CD4-positive, alpha-beta T cell treated with Interleukin-21 for 1 hour (primary cell): ENCODE measurements at regions not wholly inside any gene's neighbourhood (a gene's known extent, or its start where the extent isn't known, plus 50 kb on each side); places are given as distances from the start of the nearest gene placed in this dataset.

Experiments used
- DNase-seq: peaks from one replicate; pipeline ENCODE4 v3.0.0-alpha.2; 2020

DNA sequence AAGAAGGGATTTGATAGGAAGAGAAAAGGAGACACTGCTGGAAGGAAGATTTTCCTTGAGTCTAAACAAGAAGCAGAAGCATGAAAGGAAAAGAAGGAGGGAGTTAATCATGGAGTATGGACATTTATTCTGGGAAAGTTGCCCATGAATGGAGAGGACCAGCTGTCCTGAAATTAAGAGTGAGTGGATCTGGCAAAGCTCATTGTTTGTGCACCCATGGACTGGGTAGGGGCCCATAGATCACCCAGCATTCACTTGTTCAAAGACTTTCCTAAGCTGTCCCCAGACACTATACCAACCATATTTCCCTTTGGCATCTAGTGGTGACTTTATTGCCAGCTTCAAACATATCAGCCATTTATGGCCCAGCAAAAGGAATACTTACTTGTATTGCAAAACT is 422.7 kb downstream of the FBXO15 start:
- no peak for DNase-seq

DNA sequence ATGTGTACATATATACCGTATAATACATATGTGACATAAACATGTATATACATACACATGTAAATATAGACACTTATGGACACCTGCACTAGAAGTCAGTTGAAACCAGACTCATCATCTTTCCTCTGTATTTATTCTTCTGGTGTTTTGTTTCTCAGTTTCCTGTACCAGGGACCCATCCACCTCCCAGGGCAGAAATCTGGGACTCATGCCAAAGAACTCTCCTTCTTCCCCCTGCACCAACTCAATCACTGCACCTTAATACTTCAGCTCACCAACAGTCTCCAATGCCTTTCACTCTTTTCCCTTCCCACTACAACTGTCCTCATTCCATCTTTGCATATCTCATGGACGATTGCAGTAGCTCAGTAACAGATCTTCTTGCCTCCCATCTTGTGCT is 428.0 kb downstream of the FBXO15 start:
- DNase-seq, result no peak

DNA sequence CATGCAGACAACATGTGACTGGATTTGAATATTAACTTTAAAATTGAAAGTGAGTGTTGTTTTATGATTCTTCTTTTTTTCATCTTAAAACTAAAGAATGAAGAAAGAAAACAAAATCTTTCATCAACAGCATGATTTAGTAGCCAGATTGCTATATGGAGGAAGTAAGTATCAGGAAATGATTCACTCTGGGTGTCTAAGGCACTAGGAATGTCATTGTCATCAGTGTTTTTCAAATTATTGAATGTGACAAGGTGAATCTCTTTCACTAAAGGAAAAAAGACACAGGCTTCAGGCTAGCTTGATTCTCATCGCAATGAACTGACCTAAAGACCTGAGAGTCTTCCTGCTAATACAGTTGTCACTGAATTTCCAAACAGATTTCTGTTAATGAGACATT is 430.1 kb downstream of the FBXO15 start:
- DNase-seq, result no peak

- no peak for DNase-seq
These were observed 432.4 kb downstream of the FBXO15 start for GRCh38 chr18:73715210-73715670.

GRCh38 chr18:73714466-73714865 is 433.2 kb downstream of the FBXO15 start:
- no peak for DNase-seq

DNA sequence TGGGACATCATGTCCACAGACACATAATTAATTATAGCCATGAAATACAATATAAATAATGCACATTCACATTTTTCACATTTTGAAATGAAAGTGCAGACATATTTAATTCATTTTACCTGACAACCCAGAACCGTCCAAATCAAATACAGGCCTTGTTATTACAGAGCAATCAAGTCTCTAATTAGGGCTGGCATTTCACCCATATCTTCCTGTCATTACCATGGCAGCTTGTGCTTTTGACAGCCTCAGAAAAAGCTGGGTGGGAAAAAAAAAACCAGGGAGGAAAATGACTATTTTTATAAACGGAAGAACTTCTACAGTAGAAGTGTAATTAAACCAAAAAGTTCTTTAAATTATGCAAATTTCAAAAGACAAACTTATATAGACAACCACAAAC is 436.4 kb downstream of the FBXO15 start:
- no peak for DNase-seq

DNA sequence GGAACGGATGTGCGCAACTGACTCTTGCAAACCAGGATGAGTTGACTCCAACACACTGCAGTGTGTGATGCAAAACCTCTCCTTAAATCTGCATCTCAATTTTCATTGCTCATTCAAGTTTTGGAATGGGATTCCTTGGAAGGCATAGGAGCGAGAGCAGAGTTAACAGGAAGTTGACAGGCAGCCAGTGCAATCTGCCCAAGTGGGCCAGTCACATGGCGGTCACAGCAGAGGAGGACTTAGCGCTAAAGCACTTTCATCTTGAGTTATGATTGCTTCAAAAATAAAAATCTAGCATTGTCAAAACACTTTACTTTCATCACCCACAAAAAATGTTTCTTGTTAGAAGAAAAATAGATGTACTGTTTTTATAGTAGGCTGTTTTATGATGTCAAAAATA is 439.0 kb downstream of the FBXO15 start:
- DNase-seq, result no peak

DNA sequence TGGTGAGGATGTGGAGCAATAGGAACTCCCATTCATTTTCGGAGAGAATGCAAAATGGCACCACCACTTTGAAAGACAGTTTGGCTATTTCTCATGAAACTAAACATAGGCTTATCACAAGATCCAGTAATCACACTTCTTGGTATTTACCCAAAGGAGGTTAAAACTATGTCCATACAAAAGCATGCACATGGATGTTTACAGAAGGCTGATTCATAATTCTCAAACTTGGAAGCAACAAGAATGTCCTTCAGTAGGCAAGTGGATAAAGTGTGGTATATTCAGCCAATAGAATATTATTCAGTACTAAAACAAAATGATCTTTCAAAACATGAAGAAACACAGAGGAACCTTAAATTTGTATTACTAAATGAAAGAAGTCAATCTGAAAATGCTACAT is 440.6 kb downstream of the FBXO15 start:
- no peak for DNase-seq

DNA sequence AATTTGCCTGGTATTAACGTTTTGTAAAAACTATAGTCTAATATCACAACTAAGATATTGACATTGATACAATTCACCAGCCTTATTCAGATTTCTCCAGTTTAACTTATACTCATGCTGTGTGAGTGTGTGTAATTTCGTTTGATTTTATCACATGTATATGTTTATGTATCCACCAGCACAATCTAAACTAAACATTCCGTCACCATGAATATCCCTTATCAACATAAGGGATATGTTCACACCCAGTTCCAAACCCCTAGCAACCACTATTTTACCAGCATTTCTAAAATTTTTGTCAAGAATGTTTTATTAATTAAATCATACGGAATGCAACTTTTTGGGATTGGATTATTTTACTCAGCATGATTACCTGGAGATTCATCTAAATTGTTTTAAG is 450.3 kb downstream of the FBXO15 start:
- no peak for DNase-seq

GRCh38 chr18:73696698-73697097 is 450.9 kb downstream of the FBXO15 start:
- no peak for DNase-seq

DNA sequence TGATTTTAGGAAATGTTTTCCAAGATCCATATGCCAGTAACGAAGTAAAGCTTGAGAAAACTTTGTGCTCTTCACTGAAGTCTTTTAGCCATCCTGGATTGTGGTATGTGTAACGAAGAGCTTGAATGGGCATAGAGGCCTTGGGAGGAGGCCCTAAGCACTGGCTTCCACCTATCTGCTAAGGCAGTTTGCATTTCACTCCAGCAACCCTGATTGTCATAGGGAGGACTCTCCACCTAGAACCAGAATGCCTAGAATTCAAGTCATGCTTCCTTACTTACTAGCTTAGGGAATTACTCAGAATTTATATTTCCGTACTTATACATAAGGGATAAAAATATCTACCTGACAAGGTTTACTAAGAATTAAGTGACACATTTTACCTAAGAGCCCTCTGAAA is 451.5 kb downstream of the FBXO15 start:
- no peak for DNase-seq

- no peak for DNase-seq
These were observed 454.5 kb downstream of the FBXO15 start for GRCh38 chr18:73693091-73693490.

DNA sequence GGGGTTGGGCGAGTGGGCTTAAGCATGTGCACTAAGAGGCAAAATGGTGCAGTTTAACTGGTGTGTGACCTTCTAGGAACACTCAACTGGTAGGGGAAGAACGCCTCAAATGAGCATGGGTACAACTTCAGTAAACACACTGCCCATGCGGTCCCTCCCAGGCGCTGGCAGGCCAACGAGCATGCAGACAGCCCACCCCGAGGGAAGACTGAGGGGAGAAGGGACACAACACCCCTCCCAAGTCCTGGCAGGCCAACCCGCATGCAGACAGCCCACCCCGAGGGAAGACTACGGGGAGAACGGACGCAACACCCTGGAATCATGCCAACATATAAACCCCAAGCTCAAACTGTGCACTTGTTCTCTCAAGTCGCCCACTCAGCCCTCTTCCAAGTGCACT is 456.0 kb downstream of the FBXO15 start:
- no peak for DNase-seq

GRCh38 chr18:73691118-73691517 is 456.5 kb downstream of the FBXO15 start:
- no peak for DNase-seq

GRCh38 chr18:73690222-73690621 is 457.4 kb downstream of the FBXO15 start:
- no peak for DNase-seq

- DNase-seq, result no peak
These were observed 458.6 kb downstream of the FBXO15 start for GRCh38 chr18:73688851-73689711.

DNA sequence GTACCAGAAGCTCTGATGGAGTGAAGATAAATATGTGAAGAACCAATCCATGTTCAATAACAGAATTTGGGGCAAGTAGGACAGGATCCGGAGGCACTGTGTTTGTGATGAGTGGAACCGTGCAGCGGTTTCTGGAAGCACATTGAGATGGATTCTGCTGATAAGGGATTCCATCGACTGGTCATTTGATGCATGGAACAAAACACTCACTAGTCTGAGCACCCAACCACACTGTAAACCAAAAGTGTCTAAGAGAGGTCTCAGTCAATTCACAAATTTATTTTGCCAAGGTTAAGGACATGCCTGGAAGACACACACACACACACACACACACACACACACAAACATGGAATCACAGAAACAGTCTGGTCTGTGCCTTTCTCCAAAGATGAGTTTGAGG is 459.5 kb downstream of the FBXO15 start:
- no peak for DNase-seq

DNA sequence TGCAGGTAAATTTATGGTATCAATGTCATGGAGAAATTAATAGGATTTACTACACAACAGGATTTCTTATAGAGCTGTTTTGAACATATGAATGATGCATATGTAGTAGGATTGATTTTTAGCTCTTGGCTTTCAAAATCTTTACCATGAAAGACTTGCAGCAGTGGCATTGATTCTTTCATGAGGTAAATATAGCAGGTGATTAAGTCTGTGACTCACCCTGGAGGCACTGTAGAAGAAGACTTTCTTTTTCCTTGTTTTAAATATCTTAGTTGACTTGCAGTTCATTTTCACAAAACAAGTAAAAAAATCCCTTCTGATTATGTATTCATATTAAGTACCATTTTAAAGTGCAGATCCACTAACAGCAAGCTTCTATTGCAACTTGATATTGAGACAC is 463.0 kb downstream of the FBXO15 start:
- DNase-seq, result no peak

DNA sequence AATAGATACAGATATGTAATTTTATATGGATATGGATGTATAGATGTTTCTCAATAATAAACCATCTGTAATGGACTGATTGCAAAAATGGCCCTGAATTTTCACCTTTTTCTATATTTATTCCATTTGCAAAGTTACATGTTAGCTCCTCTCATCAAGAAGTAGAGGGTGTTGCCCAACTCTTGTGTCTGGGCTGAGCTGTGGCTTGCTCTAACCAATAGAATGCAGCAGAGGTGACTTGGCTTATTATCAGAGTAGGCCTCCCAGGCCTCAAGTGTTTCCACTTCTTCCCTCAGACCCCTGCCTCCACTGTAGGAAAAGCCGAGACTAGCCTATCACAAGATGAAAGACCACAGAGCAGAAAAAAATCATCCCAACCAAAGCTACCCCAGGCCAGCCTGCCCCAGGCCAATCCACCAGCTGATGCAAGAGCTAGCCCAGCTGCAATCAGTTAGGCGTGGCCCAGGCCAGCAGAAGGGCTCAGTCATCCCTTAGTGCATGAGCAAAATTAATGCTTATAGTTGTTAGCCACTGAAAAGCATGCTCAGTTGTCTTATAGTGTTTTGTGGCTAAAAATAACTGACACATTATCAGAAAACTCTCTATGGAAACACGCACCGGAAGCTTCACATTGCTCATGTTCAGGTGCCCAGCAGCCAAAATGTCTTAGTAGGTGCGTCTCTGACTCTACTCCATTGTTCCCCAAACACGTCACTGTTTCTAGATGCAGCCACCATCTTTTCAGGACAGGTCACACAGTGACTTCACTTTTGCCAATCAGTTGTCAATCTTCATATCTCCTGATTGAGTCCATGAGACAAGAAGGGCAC is 464.0 kb downstream of the FBXO15 start:
- no peak for DNase-seq

- DNase-seq, result no peak
These were observed 465.7 kb downstream of the FBXO15 start for GRCh38 chr18:73681912-73682311.

GRCh38 chr18:73681398-73681797 is 466.2 kb downstream of the FBXO15 start:
- no peak for DNase-seq

- no peak for DNase-seq
These were observed 467.5 kb downstream of the FBXO15 start for GRCh38 chr18:73679941-73680712.

GRCh38 chr18:73677450-73677849 is 470.2 kb downstream of the FBXO15 start:
- no peak for DNase-seq
